ENCODE measurements at regions not wholly inside any gene's neighbourhood (a gene's known extent, or its start where the extent isn't known, plus 50 kb on each side); places are given as distances from the start of the nearest gene placed in this dataset.

- no peak for TF ChIP-seq POLR2A (IDR thresholded peaks at IDR 0.05)
- TF ChIP-seq, protein P1, sequence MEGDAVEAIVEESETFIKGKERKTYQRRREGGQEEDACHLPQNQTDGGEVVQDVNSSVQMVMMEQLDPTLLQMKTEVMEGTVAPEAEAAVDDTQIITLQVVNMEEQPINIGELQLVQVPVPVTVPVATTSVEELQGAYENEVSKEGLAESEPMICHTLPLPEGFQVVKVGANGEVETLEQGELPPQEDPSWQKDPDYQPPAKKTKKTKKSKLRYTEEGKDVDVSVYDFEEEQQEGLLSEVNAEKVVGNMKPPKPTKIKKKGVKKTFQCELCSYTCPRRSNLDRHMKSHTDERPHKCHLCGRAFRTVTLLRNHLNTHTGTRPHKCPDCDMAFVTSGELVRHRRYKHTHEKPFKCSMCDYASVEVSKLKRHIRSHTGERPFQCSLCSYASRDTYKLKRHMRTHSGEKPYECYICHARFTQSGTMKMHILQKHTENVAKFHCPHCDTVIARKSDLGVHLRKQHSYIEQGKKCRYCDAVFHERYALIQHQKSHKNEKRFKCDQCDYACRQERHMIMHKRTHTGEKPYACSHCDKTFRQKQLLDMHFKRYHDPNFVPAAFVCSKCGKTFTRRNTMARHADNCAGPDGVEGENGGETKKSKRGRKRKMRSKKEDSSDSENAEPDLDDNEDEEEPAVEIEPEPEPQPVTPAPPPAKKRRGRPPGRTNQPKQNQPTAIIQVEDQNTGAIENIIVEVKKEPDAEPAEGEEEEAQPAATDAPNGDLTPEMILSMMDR (IDR thresholded peaks at IDR 0.05), result no peak
Observed at GRCh38 chr3:94311651-94312050, 248.8 kb downstream of the NSUN3 start.
